ENCODE measurements at regions not wholly inside any gene's neighbourhood (a gene's known extent, or its start where the extent isn't known, plus 50 kb on each side); places are given as distances from the start of the nearest gene placed in this dataset.

- no peak overlapping the region for H3K4me3 ChIP-seq (ENCODE audit: low read depth in 1 of 2, low read length in 2 of 2)
- TF ChIP-seq CTCF (IDR thresholded peaks at IDR 0.05; ENCODE audit: borderline replicate concordance, extremely low read depth, low read length, poor library complexity, severe bottlenecking) (no peak), EZH2 (IDR thresholded peaks at IDR 0.05; ENCODE audit: borderline replicate concordance, low read depth, low read length, severe bottlenecking) (no peak)
- no peaks in the 10 kb centered on the region for H3K36me3 ChIP-seq (ENCODE audit: insufficient read depth, low read length)
- H2AFZ ChIP-seq (ENCODE audit: low read depth, low read length), result no peak overlapping the region
- no peak for ATAC-seq (ENCODE audit: insufficient read depth, low read depth)
- H3K79me2 ChIP-seq (ENCODE audit: insufficient read depth, low read length), result no peaks in the 10 kb centered on the region
- no peak overlapping the region for H3K27ac ChIP-seq (ENCODE audit: low read length)
- no peak for DNase-seq
- H3K9ac ChIP-seq (ENCODE audit: low read depth, low read length), result no peak overlapping the region
- H3K4me1 ChIP-seq (ENCODE audit: insufficient read depth, low read length), result no peaks in the 10 kb centered on the region
- no peaks in the 10 kb centered on the region for H3K9me3 ChIP-seq (ENCODE audit: insufficient read depth, low read length, severe bottlenecking)
- no peak overlapping the region for H3K4me2 ChIP-seq (ENCODE audit: insufficient read depth, low read length)
- H3K27me3 ChIP-seq (ENCODE audit: insufficient read depth, low read length, poor library complexity), result no peaks in the 10 kb centered on the region
- H4K20me1 ChIP-seq (ENCODE audit: insufficient read depth, low read length), result no peaks in the 10 kb centered on the region
Measured at GRCh38 chr5:51202161-51202560, 181.1 kb upstream of the ISL1 start.

GRCh38 chr5:51203598-51203997 is 179.7 kb upstream of the ISL1 start:
- DNase-seq (no peak), ATAC-seq (ENCODE audit: insufficient read depth, low read depth) (no peak)
- no peak for TF ChIP-seq EZH2 (IDR thresholded peaks at IDR 0.05; ENCODE audit: borderline replicate concordance, low read depth, low read length, severe bottlenecking)
- TF ChIP-seq CTCF (IDR thresholded peaks at IDR 0.05; ENCODE audit: borderline replicate concordance, extremely low read depth, low read length, poor library complexity, severe bottlenecking), result no peak

GRCh38 chr5:51208296-51208695 is 175.0 kb upstream of the ISL1 start:
- H3K79me2 ChIP-seq (ENCODE audit: insufficient read depth, low read length), result no peaks in the 10 kb centered on the region
- H3K9me3 ChIP-seq (ENCODE audit: insufficient read depth, low read length, severe bottlenecking), result no peaks in the 10 kb centered on the region
- no peak overlapping the region for H3K9ac ChIP-seq (ENCODE audit: low read depth, low read length)
- ATAC-seq (ENCODE audit: insufficient read depth, low read depth), result no peak
- H3K27me3 ChIP-seq (ENCODE audit: insufficient read depth, low read length, poor library complexity), result no peaks in the 10 kb centered on the region
- H3K27ac ChIP-seq (ENCODE audit: low read length), result no peak overlapping the region
- H3K4me2 ChIP-seq (ENCODE audit: insufficient read depth, low read length), result no peak overlapping the region
- no peak for TF ChIP-seq EZH2 (IDR thresholded peaks at IDR 0.05; ENCODE audit: borderline replicate concordance, low read depth, low read length, severe bottlenecking)
- no peak for TF ChIP-seq CTCF (IDR thresholded peaks at IDR 0.05; ENCODE audit: borderline replicate concordance, extremely low read depth, low read length, poor library complexity, severe bottlenecking)
- no peak for DNase-seq
- H4K20me1 ChIP-seq (ENCODE audit: insufficient read depth, low read length), result no peaks in the 10 kb centered on the region
- no peak overlapping the region for H3K4me3 ChIP-seq (ENCODE audit: low read depth in 1 of 2, low read length in 2 of 2)
- no peaks in the 10 kb centered on the region for H3K4me1 ChIP-seq (ENCODE audit: insufficient read depth, low read length)
- H3K36me3 ChIP-seq (ENCODE audit: insufficient read depth, low read length), result no peaks in the 10 kb centered on the region
- H2AFZ ChIP-seq (ENCODE audit: low read depth, low read length), result no peak overlapping the region

More at GRCh38 chr5:51203598-51203997, 179.7 kb upstream of the ISL1 start:
- no peaks in the 10 kb centered on the region for H3K79me2 ChIP-seq (ENCODE audit: insufficient read depth, low read length)
- H3K9me3 ChIP-seq (ENCODE audit: insufficient read depth, low read length, severe bottlenecking), result no peaks in the 10 kb centered on the region
- H3K4me1 ChIP-seq (ENCODE audit: insufficient read depth, low read length), result no peaks in the 10 kb centered on the region
- H3K27me3 ChIP-seq (ENCODE audit: insufficient read depth, low read length, poor library complexity), result no peaks in the 10 kb centered on the region
- no peak overlapping the region for H2AFZ ChIP-seq (ENCODE audit: low read depth, low read length)
- H3K4me2 ChIP-seq (ENCODE audit: insufficient read depth, low read length), result no peak overlapping the region
- H3K9ac ChIP-seq (ENCODE audit: low read depth, low read length), result no peak overlapping the region
- no peak overlapping the region for H3K27ac ChIP-seq (ENCODE audit: low read length)
- no peak overlapping the region for H3K4me3 ChIP-seq (ENCODE audit: low read depth in 1 of 2, low read length in 2 of 2)
- no peaks in the 10 kb centered on the region for H3K36me3 ChIP-seq (ENCODE audit: insufficient read depth, low read length)
- H4K20me1 ChIP-seq (ENCODE audit: insufficient read depth, low read length), result no peaks in the 10 kb centered on the region

- Histone ChIP-seq H3K79me2 (ENCODE audit: insufficient read depth, low read length) (no peaks in the 10 kb centered on the region), H3K9me3 (ENCODE audit: insufficient read depth, low read length, severe bottlenecking) (no peaks in the 10 kb centered on the region), H3K4me3 (ENCODE audit: low read depth in 1 of 2, low read length in 2 of 2) (no peak overlapping the region), H3K4me2 (ENCODE audit: insufficient read depth, low read length) (no peak overlapping the region), H3K36me3 (ENCODE audit: insufficient read depth, low read length) (no peaks in the 10 kb centered on the region), H3K9ac (ENCODE audit: low read depth, low read length) (no peak overlapping the region), H4K20me1 (ENCODE audit: insufficient read depth, low read length) (no peaks in the 10 kb centered on the region), H3K27me3 (ENCODE audit: insufficient read depth, low read length, poor library complexity) (no peaks in the 10 kb centered on the region), H3K4me1 (ENCODE audit: insufficient read depth, low read length) (no peaks in the 10 kb centered on the region), H3K27ac (ENCODE audit: low read length) (no peak overlapping the region), H2AFZ (ENCODE audit: low read depth, low read length) (no peak overlapping the region)
- ATAC-seq (ENCODE audit: insufficient read depth, low read depth) (no peak), DNase-seq (no peak)
- TF ChIP-seq CTCF (IDR thresholded peaks at IDR 0.05; ENCODE audit: borderline replicate concordance, extremely low read depth, low read length, poor library complexity, severe bottlenecking), result no peak
- no peak for TF ChIP-seq EZH2 (IDR thresholded peaks at IDR 0.05; ENCODE audit: borderline replicate concordance, low read depth, low read length, severe bottlenecking)
Measured at GRCh38 chr5:51214746-51215145, 168.5 kb upstream of the ISL1 start.

Data from DND-41 (cell line).